ENCODE measurements at regions not wholly inside any gene's neighbourhood (a gene's known extent, or its start where the extent isn't known, plus 50 kb on each side); places are given as distances from the start of the nearest gene placed in this dataset.

- TF ChIP-seq CTCF (conservative IDR thresholded peaks at IDR 0.05; ENCODE audit: low read depth, low read length): no peak
- no peak overlapping the region for H3K4me3 ChIP-seq (ENCODE audit: low read length)
- DNase-seq (ENCODE audit: low read depth): no peak
Measured at GRCh38 chr21:14607262-14607661, 61.1 kb upstream of the SAMSN1 start.

GRCh38 chr21:14603202-14603601 is 57.1 kb upstream of the SAMSN1 start:
- no peak for TF ChIP-seq CTCF (conservative IDR thresholded peaks at IDR 0.05; ENCODE audit: low read depth, low read length)
- no peak for DNase-seq (ENCODE audit: low read depth)
- no peak overlapping the region for H3K4me3 ChIP-seq (ENCODE audit: low read length)

- TF ChIP-seq CTCF (conservative IDR thresholded peaks at IDR 0.05; ENCODE audit: low read depth, low read length): no peak
- DNase-seq (ENCODE audit: low read depth): no peak
- H3K4me3 ChIP-seq (ENCODE audit: low read length): no peak overlapping the region
Measured at GRCh38 chr21:14602382-14602958, 56.4 kb upstream of the SAMSN1 start.

- TF ChIP-seq CTCF (conservative IDR thresholded peaks at IDR 0.05; ENCODE audit: low read depth, low read length): no peak
- no peak overlapping the region for H3K4me3 ChIP-seq (ENCODE audit: low read length)
Measured at GRCh38 chr21:14600569-14601297, 54.6 kb upstream of the SAMSN1 start.

GRCh38 chr21:14598065-14598464 is 52.0 kb upstream of the SAMSN1 start:
- DNase-seq (ENCODE audit: low read depth): no peak
- no peak overlapping the region for H3K4me3 ChIP-seq (ENCODE audit: low read length)
- no peak for TF ChIP-seq CTCF (conservative IDR thresholded peaks at IDR 0.05; ENCODE audit: low read depth, low read length)

More at GRCh38 chr21:14600569-14601297, 54.6 kb upstream of the SAMSN1 start:
- DNase-seq (ENCODE audit: low read depth): no peak
